SK-N-MC (cell line): ENCODE measurements at regions not wholly inside any gene's neighbourhood (a gene's known extent, or its start where the extent isn't known, plus 50 kb on each side); places are given as distances from the start of the nearest gene placed in this dataset.

Experiments used
- DNase-seq: peaks from one replicate; pipeline ENCODE4 v3.0.0-alpha.2; 2011; ENCODE audit warnings: low read depth, low spot score
- H3K27ac ChIP-seq: fragments of 200-600 bp; sonication (generic); 2 replicates; pipeline ENCODE4 v1.5.1; 2016; ENCODE audit warnings: mixed run types
- H3K36me3 ChIP-seq: fragments of 200-600 bp; sonication (generic); 2 replicates; pipeline ENCODE4 v1.6.1; 2017; ENCODE audit warnings: antibody characterized with exemption, low read length, mixed read lengths; ENCODE audit not compliant: insufficient read depth
- H3K4me3 ChIP-seq: fragments of 200-600 bp; sonication (generic); 2 replicates; pipeline ENCODE4 v1.5.1; 2016
- H3K9ac ChIP-seq: fragments of 200-600 bp; sonication (generic); 2 replicates; pipeline ENCODE4 v1.8.0; 2017; ENCODE audit warnings: mixed run types, mixed read lengths; ENCODE audit not compliant: insufficient read length
- H3K9me3 ChIP-seq: fragments of 200-600 bp; sonication (generic); 2 replicates; pipeline ENCODE4 v1.6.1; 2017; ENCODE audit warnings: low read depth, mild to moderate bottlenecking, antibody characterized with exemption, low read length, moderate library complexity, mixed read lengths
- EZH2 ChIP-seq: fragments of 200-600 bp; sonication (generic); IDR thresholded peaks from one replicate; pipeline ENCODE4 v1.6.1; 2017; ENCODE audit warnings: antibody characterized with exemption
- FOXP2 ChIP-seq: optimal IDR thresholded peaks from 2 replicates; pipeline ENCODE3; 2011; ENCODE audit warnings: mild to moderate bottlenecking, moderate library complexity; ENCODE audit not compliant: insufficient read depth; ENCODE audit errors: extremely low read length, control extremely low read depth
- POLR2AphosphoS5 ChIP-seq: IDR thresholded peaks from 2 replicates; pipeline ENCODE4 v1.6.1; 2012; ENCODE audit warnings: mild to moderate bottlenecking, low read depth, low read length, borderline replicate concordance

GRCh38 chr4:117515921-117516320 lies 430.5 kb upstream of the TRAM1L1 start:
- no peak overlapping the region for H3K4me3 ChIP-seq
- no peak overlapping the region for H3K9ac ChIP-seq
- peaks cover 3% of the 10 kb centered on the region; the same call in 1 of the 2 replicates for H3K9me3 ChIP-seq
- DNase-seq: no peak
- H3K36me3 ChIP-seq: no peaks in the 10 kb centered on the region
- TF ChIP-seq FOXP2 (no peak), EZH2 (no peak), POLR2AphosphoS5 (no peak)
- no peak overlapping the region for H3K27ac ChIP-seq

DNA sequence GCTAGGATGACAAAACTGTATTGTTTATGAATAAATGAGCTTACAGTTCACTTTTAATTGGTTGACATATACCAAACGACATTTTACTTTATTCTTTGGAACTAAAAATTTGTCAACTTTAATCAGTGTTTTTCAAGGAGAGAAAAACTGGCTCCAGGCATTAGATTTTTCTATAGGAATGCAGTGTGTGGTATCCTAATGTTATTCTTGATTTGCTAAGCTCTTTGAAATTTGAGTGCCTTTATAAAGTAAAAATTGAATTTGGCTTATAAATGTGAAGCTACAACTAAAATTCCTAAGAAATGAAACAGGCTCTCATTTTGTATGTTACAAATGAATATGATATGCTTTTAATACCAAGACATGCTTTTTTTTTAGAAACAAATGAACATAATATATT lies 442.2 kb upstream of the TRAM1L1 start:
- Histone ChIP-seq H3K27ac (no peak overlapping the region), H3K4me3 (no peak overlapping the region), H3K9ac (no peak overlapping the region), H3K9me3 (no peaks in the 10 kb centered on the region), H3K36me3 (no peaks in the 10 kb centered on the region)
- no peak for DNase-seq
- TF ChIP-seq EZH2 (no peak), POLR2AphosphoS5 (no peak), FOXP2 (no peak)

- H3K9me3 ChIP-seq: no peaks in the 10 kb centered on the region
- no peaks in the 10 kb centered on the region for H3K36me3 ChIP-seq
- no peak overlapping the region for H3K9ac ChIP-seq
- no peak overlapping the region for H3K4me3 ChIP-seq
- no peak for TF ChIP-seq FOXP2
- TF ChIP-seq POLR2AphosphoS5: no peak
- no peak for TF ChIP-seq EZH2
- no peak overlapping the region for H3K27ac ChIP-seq
- no peak for DNase-seq
Measured at GRCh38 chr4:117529401-117529800, 444.0 kb upstream of the TRAM1L1 start.

- DNase-seq: no peak
- TF ChIP-seq FOXP2 (no peak), POLR2AphosphoS5 (no peak), EZH2 (no peak)
- Histone ChIP-seq H3K4me3 (no peak overlapping the region), H3K9ac (no peak overlapping the region), H3K9me3 (no peaks in the 10 kb centered on the region), H3K36me3 (no peaks in the 10 kb centered on the region), H3K27ac (no peak overlapping the region)
Measured at GRCh38 chr4:117533501-117533900, 448.1 kb upstream of the TRAM1L1 start.

GRCh38 chr4:117545039-117545438 lies 459.7 kb upstream of the TRAM1L1 start:
- DNase-seq: no peak
- no peak for TF ChIP-seq POLR2AphosphoS5
- TF ChIP-seq EZH2: no peak
- TF ChIP-seq FOXP2: no peak
- Histone ChIP-seq H3K36me3 (no peaks in the 10 kb centered on the region), H3K9me3 (no peaks in the 10 kb centered on the region), H3K27ac (no peak overlapping the region), H3K9ac (no peak overlapping the region), H3K4me3 (no peak overlapping the region)

DNA sequence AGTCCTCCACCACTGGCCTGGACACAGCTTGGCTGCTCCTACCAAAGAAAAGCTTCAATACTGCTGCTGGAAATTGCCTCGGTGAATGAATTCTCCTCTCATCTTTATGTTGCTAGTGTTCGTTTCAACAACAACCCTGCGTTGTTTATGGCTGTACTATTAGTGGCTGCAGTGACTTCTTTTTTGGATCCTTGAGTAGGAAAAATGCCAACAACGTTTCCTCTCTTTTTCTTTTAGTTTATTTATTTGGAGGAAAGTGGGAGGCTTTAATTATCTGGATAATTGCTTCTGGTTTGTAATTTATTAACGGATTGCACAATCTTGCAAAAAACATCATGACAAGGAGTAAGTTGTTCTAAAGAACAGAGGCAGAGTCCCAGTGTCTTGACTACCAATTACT lies 464.1 kb upstream of the TRAM1L1 start:
- no peak for TF ChIP-seq FOXP2
- TF ChIP-seq POLR2AphosphoS5: no peak; the same call in 1 of the 2 replicates
- no peak for TF ChIP-seq EZH2
- Histone ChIP-seq H3K36me3 (no peaks in the 10 kb centered on the region), H3K27ac (peak overlapping the region; percentile 54), H3K9me3 (no peaks in the 10 kb centered on the region), H3K4me3 (peak overlapping the region; percentile 23), H3K9ac (no peak overlapping the region)
- DNase-seq: no peak

DNA sequence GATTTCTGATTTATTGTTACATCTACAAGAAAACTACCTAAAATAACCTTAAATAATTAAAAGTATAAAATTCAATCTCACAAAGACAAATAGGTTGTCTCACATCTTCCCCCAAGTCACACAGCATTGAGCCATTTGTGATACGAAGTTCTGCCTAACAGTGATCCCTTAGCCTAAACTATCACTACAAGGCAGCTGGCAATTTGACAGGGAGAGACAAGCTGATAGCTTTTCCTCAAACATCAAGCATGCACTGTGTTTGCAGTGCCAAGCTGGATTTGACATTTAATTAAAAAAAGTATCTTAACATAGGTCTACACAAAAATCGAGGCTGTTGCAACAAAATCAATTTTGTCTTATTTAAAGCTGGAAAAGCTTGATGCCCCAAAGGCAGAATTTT lies 464.7 kb upstream of the TRAM1L1 start:
- Histone ChIP-seq H3K9me3 (no peaks in the 10 kb centered on the region), H3K4me3 (peak overlapping the region; percentile 19)
- TF ChIP-seq POLR2AphosphoS5 (no peak), FOXP2 (no peak), EZH2 (no peak)

GRCh38 chr4:117560329-117560728 lies 474.0 kb upstream of the NDST3 start:
- H3K9ac ChIP-seq: no peak overlapping the region
- H3K27ac ChIP-seq: no peak overlapping the region
- H3K9me3 ChIP-seq: no peaks in the 10 kb centered on the region
- TF ChIP-seq POLR2AphosphoS5 (no peak), EZH2 (no peak), FOXP2 (no peak)
- no peak overlapping the region for H3K4me3 ChIP-seq
- DNase-seq: peak; percentile 50
- H3K36me3 ChIP-seq: no peaks in the 10 kb centered on the region

More for the DNA sequence above, 464.7 kb upstream of the TRAM1L1 start:
- Histone ChIP-seq H3K27ac (peak overlapping the region; percentile 54; the same call in 1 of the 2 replicates), H3K36me3 (no peaks in the 10 kb centered on the region), H3K9ac (no peak overlapping the region)
- DNase-seq: no peak

- H3K9me3 ChIP-seq: no peaks in the 10 kb centered on the region
- TF ChIP-seq POLR2AphosphoS5 (no peak), EZH2 (no peak), FOXP2 (no peak)
- no peak overlapping the region for H3K9ac ChIP-seq
- no peak for DNase-seq
- H3K36me3 ChIP-seq: no peaks in the 10 kb centered on the region
- no peak overlapping the region for H3K27ac ChIP-seq
- no peak overlapping the region for H3K4me3 ChIP-seq
Measured at GRCh38 chr4:117574085-117574484, 460.2 kb upstream of the NDST3 start.
